GM12878 (cell line): ENCODE measurements at regions not wholly inside any gene's neighbourhood (a gene's known extent, or its start where the extent isn't known, plus 50 kb on each side); places are given as distances from the start of the nearest gene placed in this dataset.

Experiments used
- GABPA ChIP-seq: IDR thresholded peaks from 2 replicates; pipeline ENCODE4 v1.6.1; 2014; ENCODE audit warnings: antibody characterized with exemption, low read depth, mild to moderate bottlenecking, inconsistent platforms
- TF ChIP-seq, protein P1 (sequence below), 3 experiments: IDR thresholded peaks in 2 of 3; conservative IDR thresholded peaks in 1 of 3; 2 replicates each; pipeline ENCODE4 v1.5.1; 2011; ENCODE audit warnings: low read depth in 3 of 3, low read length in 3 of 3, mild to moderate bottlenecking in 3 of 3, control low read depth in 2 of 3, moderate library complexity in 2 of 3, inconsistent platforms in 1 of 3, mixed read lengths in 1 of 3; ENCODE audit not compliant: control insufficient read depth in 2 of 3, insufficient read depth in 1 of 3; ENCODE audit errors: extremely low read depth in 1 of 3

DNA sequence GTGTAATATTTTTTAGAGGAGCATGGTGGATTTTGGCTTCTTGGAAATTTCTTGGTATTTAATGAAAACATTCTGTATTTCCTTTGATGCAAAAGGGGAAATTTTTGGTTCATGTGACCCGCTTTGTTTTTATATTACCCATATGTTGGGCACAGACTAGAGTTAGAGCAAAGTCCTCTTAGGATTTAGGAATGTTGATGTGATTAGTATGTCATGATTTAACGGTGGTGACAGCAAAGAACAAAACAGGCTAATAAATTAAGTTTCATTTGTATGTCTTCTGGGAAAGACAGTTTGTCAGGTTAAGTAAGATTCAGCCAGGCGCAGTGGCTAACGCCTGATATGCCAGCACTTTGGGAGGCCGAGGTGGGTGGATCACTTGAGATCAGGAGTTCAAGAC is 304.6 kb downstream of the REEP3 start:
- no peak for TF ChIP-seq GABPA
- TF ChIP-seq, protein P1, sequence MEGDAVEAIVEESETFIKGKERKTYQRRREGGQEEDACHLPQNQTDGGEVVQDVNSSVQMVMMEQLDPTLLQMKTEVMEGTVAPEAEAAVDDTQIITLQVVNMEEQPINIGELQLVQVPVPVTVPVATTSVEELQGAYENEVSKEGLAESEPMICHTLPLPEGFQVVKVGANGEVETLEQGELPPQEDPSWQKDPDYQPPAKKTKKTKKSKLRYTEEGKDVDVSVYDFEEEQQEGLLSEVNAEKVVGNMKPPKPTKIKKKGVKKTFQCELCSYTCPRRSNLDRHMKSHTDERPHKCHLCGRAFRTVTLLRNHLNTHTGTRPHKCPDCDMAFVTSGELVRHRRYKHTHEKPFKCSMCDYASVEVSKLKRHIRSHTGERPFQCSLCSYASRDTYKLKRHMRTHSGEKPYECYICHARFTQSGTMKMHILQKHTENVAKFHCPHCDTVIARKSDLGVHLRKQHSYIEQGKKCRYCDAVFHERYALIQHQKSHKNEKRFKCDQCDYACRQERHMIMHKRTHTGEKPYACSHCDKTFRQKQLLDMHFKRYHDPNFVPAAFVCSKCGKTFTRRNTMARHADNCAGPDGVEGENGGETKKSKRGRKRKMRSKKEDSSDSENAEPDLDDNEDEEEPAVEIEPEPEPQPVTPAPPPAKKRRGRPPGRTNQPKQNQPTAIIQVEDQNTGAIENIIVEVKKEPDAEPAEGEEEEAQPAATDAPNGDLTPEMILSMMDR (IDR thresholded peaks at IDR 0.05 in 2 of 3, conservative IDR thresholded peaks at IDR 0.05 in 1 of 3; ENCODE audit: control insufficient read depth in 2 of 3, extremely low read depth in 1 of 3, insufficient read depth in 1 of 3, low read depth in 3 of 3, low read length in 3 of 3) = no peak
